ENCODE measurements at regions not wholly inside any gene's neighbourhood (a gene's known extent, or its start where the extent isn't known, plus 50 kb on each side); places are given as distances from the start of the nearest gene placed in this dataset.

DNA sequence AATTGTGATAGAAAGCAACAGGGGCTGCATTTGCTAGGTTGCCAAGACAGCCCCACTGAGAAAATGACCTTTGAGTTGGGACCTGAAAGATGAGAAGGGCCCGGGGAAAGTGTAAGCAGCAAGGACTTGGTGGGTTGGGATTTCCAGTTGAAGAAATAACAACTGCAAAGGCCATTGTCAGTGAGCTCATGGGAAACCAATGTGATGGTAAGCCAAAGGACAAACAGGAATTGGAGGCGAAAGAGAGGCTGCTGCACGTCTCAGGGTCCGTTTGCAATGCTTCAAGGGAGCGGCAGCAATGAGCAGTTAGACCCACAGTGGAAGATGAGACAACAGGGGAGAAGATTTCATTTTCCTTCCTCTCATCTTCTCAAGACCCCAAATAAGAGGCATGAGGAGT is 51.5 kb upstream of the RGPD4 start:
- DNase-seq (ENCODE audit: low spot score), result no peak

DNA sequence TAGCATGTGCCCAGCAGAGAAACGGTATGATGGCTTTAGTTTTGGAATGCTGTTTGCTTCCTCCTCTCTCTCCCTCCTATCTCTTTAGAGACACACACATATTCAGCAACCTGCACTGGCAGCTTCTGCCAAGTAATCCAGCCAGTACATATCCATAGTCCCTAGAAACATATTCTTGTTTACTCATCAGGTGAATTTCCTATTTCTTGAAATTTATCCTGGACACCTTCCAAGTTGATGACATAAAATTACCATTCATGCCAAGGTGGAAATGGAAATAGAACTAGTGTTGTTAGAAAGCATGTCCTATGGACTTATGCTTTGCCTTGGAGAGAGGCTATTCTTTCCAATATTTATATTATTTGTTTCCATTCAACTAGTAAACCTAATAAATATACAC is 50.9 kb upstream of the RGPD4 start:
- DNase-seq (ENCODE audit: low spot score), result no peak

DNA sequence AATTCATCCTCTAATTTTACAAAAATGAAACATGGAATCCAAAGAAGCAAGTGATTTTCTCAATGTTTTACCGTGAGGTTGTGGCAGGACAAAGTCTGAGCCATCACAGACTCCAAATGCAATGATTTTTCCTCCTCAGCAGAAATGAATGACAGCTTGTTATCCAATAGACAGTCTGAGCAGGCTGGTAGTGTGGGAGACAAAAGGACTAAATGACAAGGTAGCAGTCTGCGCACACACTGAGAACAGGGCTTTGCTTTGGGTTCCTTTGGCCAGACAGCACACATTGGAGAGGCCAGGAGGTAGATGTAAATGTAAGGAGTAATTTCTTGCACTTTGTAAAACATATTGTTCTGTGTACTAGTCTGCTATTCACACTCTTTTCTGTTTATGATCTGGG is 50.3 kb upstream of the RGPD4 start:
- no peak for DNase-seq (ENCODE audit: low spot score)
